Endothelial cell of umbilical vein (primary cell): ENCODE measurements at regions not wholly inside any gene's neighbourhood (a gene's known extent, or its start where the extent isn't known, plus 50 kb on each side); places are given as distances from the start of the nearest gene placed in this dataset.

Experiments used
- BruUV-seq: library from RNA; stranded (reverse); fragments of 400-500 nt; replicated peaks from 2 replicates; lab custom pipeline; 2021; lab: Mats Ljungman, UMichigan
- CTCF ChIA-PET: fragments of 300-600, 350-600 bp; sonication (Branson Sonifier 250); formaldehyde crosslinking; loops from one replicate; lab custom pipeline; 2021; ENCODE audit warnings: antibody characterized with exemption, inconsistent platforms; lab: Charles Lee
- POLR2A ChIA-PET: fragments of 300-600, 350-600 bp; sonication (Branson Sonifier 250); formaldehyde crosslinking; loops from one replicate; lab custom pipeline; 2021; ENCODE audit warnings: antibody characterized with exemption, inconsistent platforms; lab: Charles Lee
- DNase-seq: peaks from one replicate; pipeline ENCODE4 v3.0.0-alpha.2; 2011; ENCODE audit warnings: low read depth, low spot score
- FAIRE-seq: peaks from 2 replicates; lab custom pipeline; 2011; peaks lifted over from hg19 to GRCh38; lab: Jason Lieb, UNC
- H2AFZ ChIP-seq: 2 replicates; pipeline ENCODE4 v1.6.0; 2012; ENCODE audit warnings: low read depth, low read length, control low read depth, inconsistent platforms
- H3K27ac ChIP-seq: 2 replicates; pipeline ENCODE4 v1.5.1; 2011; ENCODE audit warnings: low read depth, mild to moderate bottlenecking, control low read depth, low read length, moderate library complexity; ENCODE audit not compliant: insufficient read depth
- H3K27me3 ChIP-seq, 2 experiments: 2 replicates each; pipeline versions ENCODE4 v1.6.0 to v1.6.1; 2011; ENCODE audit warnings: low read length in 2 of 2, mixed read lengths in 1 of 2; ENCODE audit not compliant: control insufficient read depth in 2 of 2, insufficient read depth in 2 of 2
- H3K36me3 ChIP-seq, 2 experiments: 2 replicates in 1 of 2; 3 replicates in 1 of 2; pipeline ENCODE4 v1.5.1; 2011; ENCODE audit warnings: low read length in 2 of 2, mild to moderate bottlenecking in 1 of 2, moderate library complexity in 1 of 2; ENCODE audit not compliant: control insufficient read depth in 2 of 2, insufficient read depth in 2 of 2; ENCODE audit errors: extremely low read depth in 1 of 2
- H3K4me1 ChIP-seq: 3 replicates; pipeline ENCODE4 v1.5.1; 2011; ENCODE audit warnings: mild to moderate bottlenecking, low read length; ENCODE audit not compliant: control insufficient read depth, insufficient read depth; ENCODE audit errors: extremely low read depth
- H3K4me2 ChIP-seq: 2 replicates; pipeline ENCODE4 v1.6.1; 2011; ENCODE audit warnings: low read length, control low read depth, mixed read lengths; ENCODE audit not compliant: insufficient read depth
- H3K4me3 ChIP-seq, 3 experiments: fragments of 200-600 bp in 1 of 3; sonication (generic), shearing (Covaris generic) in 1 of 3; replicated peaks in 1 of 3; 2 replicates each; pipeline ENCODE4 v1.5.1; 2011 to 2016; ENCODE audit warnings: control low read depth in 3 of 3, low read length in 3 of 3, mild to moderate bottlenecking in 2 of 3, inconsistent platforms in 1 of 3, low read depth in 1 of 3, moderate library complexity in 1 of 3; ENCODE audit not compliant: insufficient read depth in 1 of 3
- H3K79me2 ChIP-seq: 2 replicates; pipeline ENCODE4 v1.6.0; 2012; ENCODE audit warnings: low read length, inconsistent platforms; ENCODE audit not compliant: control insufficient read depth, insufficient read depth
- H3K9ac ChIP-seq: replicated peaks from 2 replicates; pipeline ENCODE3; 2011; ENCODE audit warnings: low read length, control low read depth; ENCODE audit not compliant: insufficient read depth; ENCODE audit errors: extremely low read depth
- H3K9me1 ChIP-seq: replicated peaks from 3 replicates; pipeline ENCODE4 v1.6.0; 2011; ENCODE audit warnings: mild to moderate bottlenecking, low read length; ENCODE audit not compliant: control insufficient read depth, insufficient read depth; ENCODE audit errors: extremely low read depth
- H3K9me3 ChIP-seq: replicated peaks from 2 replicates; pipeline ENCODE4 v1.5.1; 2012; ENCODE audit warnings: low read length, inconsistent platforms; ENCODE audit not compliant: control insufficient read depth, insufficient read depth
- H4K20me1 ChIP-seq: replicated peaks from 2 replicates; pipeline ENCODE3; 2011; ENCODE audit warnings: mild to moderate bottlenecking, low read length; ENCODE audit not compliant: control insufficient read depth, insufficient read depth; ENCODE audit errors: extremely low read depth
- CTCF ChIP-seq, 2 donors: IDR thresholded peaks; 1 replicate in 1 of 2; 2 replicates in 1 of 2; pipeline ENCODE4 v1.5.1; 2011; ENCODE audit warnings: low read length in 2 of 2, mild to moderate bottlenecking in 2 of 2, moderate library complexity in 2 of 2, control low read depth in 1 of 2, inconsistent platforms in 1 of 2, low read depth in 1 of 2; ENCODE audit not compliant: insufficient read depth in 1 of 2; ENCODE audit errors: extremely low read depth in 1 of 2
- EZH2 ChIP-seq: IDR thresholded peaks from 2 replicates; pipeline ENCODE4 v1.6.1; 2012; ENCODE audit warnings: borderline replicate concordance, low read depth, mild to moderate bottlenecking, moderate library complexity, low read length, inconsistent platforms; ENCODE audit not compliant: severe bottlenecking
- FOS ChIP-seq: IDR thresholded peaks from 2 replicates; pipeline ENCODE4 v1.6.1; 2011; ENCODE audit warnings: mild to moderate bottlenecking, low read length, moderate library complexity, borderline replicate concordance; ENCODE audit not compliant: insufficient read depth
- GATA2 ChIP-seq: IDR thresholded peaks from 2 replicates; pipeline ENCODE4 v1.7.0; 2011; ENCODE audit warnings: low read depth, mild to moderate bottlenecking, moderate library complexity, mixed read lengths, low read length; ENCODE audit not compliant: insufficient read length, insufficient read depth
- JUN ChIP-seq: IDR thresholded peaks from 2 replicates; pipeline ENCODE4 v1.6.1; 2011; ENCODE audit warnings: borderline replicate concordance, low read depth; ENCODE audit not compliant: insufficient read length, insufficient read depth
- MAX ChIP-seq: IDR thresholded peaks from 2 replicates; pipeline ENCODE4 v1.6.1; 2011; ENCODE audit not compliant: insufficient read depth, insufficient read length
- MYC ChIP-seq: IDR thresholded peaks from one replicate; pipeline ENCODE4 v1.6.1; 2011; ENCODE audit warnings: mild to moderate bottlenecking, low read depth, low read length
- POLR2A ChIP-seq: IDR thresholded peaks from 2 replicates; pipeline ENCODE4 v1.6.1; 2012; ENCODE audit warnings: low read depth, mild to moderate bottlenecking, control low read depth, low read length
- POLR2AphosphoS5 ChIP-seq: IDR thresholded peaks from 2 replicates; pipeline ENCODE4 v1.6.1; 2012; ENCODE audit warnings: low read depth, mild to moderate bottlenecking, control low read depth, low read length, moderate library complexity; ENCODE audit not compliant: insufficient read depth
- dilution Hi-C: fragments of 300-500 bp; cut with MboI; formaldehyde crosslinking; loops from one replicate; pipeline ENCODE4 v1.15.0; 2019; ENCODE audit warnings: low sequenced_read_pairs; ENCODE audit not compliant: extremely low pct_ligation_motif_present
- intact Hi-C: fragments of 100-400 bp; cut with micrococcal nuclease; formaldehyde crosslinking; loops from one replicate; pipeline ENCODE4 v1.10.0; 2022

- H3K9me3 ChIP-seq = no peaks in the 10 kb centered on the region
- no peaks in the 10 kb centered on the region for H3K79me2 ChIP-seq
- no peaks in the 10 kb centered on the region for H3K9me1 ChIP-seq
- ChIA-PET POLR2A (no interaction called here), CTCF (no interaction called here)
- DNase-seq = no peak
- H3K36me3 ChIP-seq = no peaks in the 10 kb centered on the region
- no peak overlapping the region for H2AFZ ChIP-seq
- intact Hi-C loops = no loop called here
- H3K4me2 ChIP-seq = no peak overlapping the region
- dilution Hi-C loops = no loop called here
- H3K4me1 ChIP-seq = no peaks in the 10 kb centered on the region
- BruUV-seq = no TSS peak
- peaks cover 0 to 3% of the 10 kb centered on the region in 2 experiments for H3K27me3 ChIP-seq
- no peak overlapping the region for H3K27ac ChIP-seq
- no peaks in the 10 kb centered on the region for H4K20me1 ChIP-seq
- TF ChIP-seq POLR2A (no peak), EZH2 (no peak), MAX (no peak), GATA2 (no peak), JUN (no peak), CTCF (IDR thresholded peaks at IDR 0.05; ENCODE audit: extremely low read depth in 1 of 2, insufficient read depth in 1 of 2, low read depth in 1 of 2, low read length in 2 of 2) (no peak), MYC (no peak), POLR2AphosphoS5 (no peak), FOS (no peak)
- no peak overlapping the region for H3K4me3 ChIP-seq
- no peak for FAIRE-seq
- no peak overlapping the region for H3K9ac ChIP-seq
Observed at GRCh38 chr20:24066076-24066700, 77.6 kb upstream of the GGTLC1 start.
